ENCODE measurements at regions not wholly inside any gene's neighbourhood (a gene's known extent, or its start where the extent isn't known, plus 50 kb on each side); places are given as distances from the start of the nearest gene placed in this dataset.

GRCh38 chr3:117874904-117875874 is 1159.5 kb downstream of the IGSF11 start:
- DNase-seq, result no peak

- DNase-seq, result no peak
Measured at GRCh38 chr3:117875887-117876286, 1158.8 kb downstream of the IGSF11 start.

GRCh38 chr3:117880638-117881037 is 1154.0 kb downstream of the IGSF11 start:
- DNase-seq, result no peak

GRCh38 chr3:117881210-117881609 is 1153.4 kb downstream of the IGSF11 start:
- DNase-seq, result no peak

- no peak for DNase-seq
Measured at GRCh38 chr3:117885011-117885441, 1149.6 kb downstream of the IGSF11 start.

GRCh38 chr3:117886147-117886546 is 1148.5 kb downstream of the IGSF11 start:
- DNase-seq, result no peak

- DNase-seq, result no peak
Measured at GRCh38 chr3:117887031-117887430, 1147.6 kb downstream of the IGSF11 start.

- no peak for DNase-seq
Measured at GRCh38 chr3:117887901-117888300, 1146.7 kb downstream of the IGSF11 start.

- DNase-seq, result no peak
Measured at GRCh38 chr3:117892431-117892841, 1142.2 kb downstream of the IGSF11 start.

- DNase-seq, result no peak
Measured at GRCh38 chr3:117893001-117893400, 1141.6 kb downstream of the IGSF11 start.

- DNase-seq, result no peak
Measured at GRCh38 chr3:117893638-117894037, 1141.0 kb downstream of the IGSF11 start.

- DNase-seq, result no peak
Measured at GRCh38 chr3:117898722-117899522, 1135.7 kb downstream of the IGSF11 start.

GRCh38 chr3:117903226-117903625 is 1131.4 kb downstream of the IGSF11 start:
- no peak for DNase-seq

GRCh38 chr3:117910820-117911521 is 1123.7 kb downstream of the IGSF11 start:
- DNase-seq, result no peak

- no peak for DNase-seq
Measured at GRCh38 chr3:117912352-117912751, 1122.3 kb downstream of the IGSF11 start.

- no peak for DNase-seq
Measured at GRCh38 chr3:117914540-117915100, 1120.0 kb downstream of the IGSF11 start.

- DNase-seq, result no peak
Measured at GRCh38 chr3:117916839-117917238, 1117.8 kb downstream of the IGSF11 start.

GRCh38 chr3:117919621-117920020 is 1115.0 kb downstream of the IGSF11 start:
- no peak for DNase-seq

- no peak for DNase-seq
Measured at GRCh38 chr3:117920253-117920898, 1114.3 kb downstream of the IGSF11 start.

- DNase-seq, result no peak
Measured at GRCh38 chr3:117921411-117921810, 1113.2 kb downstream of the IGSF11 start.

- DNase-seq, result no peak
Measured at GRCh38 chr3:117922039-117922438, 1112.6 kb downstream of the IGSF11 start.

GRCh38 chr3:117926819-117927218 is 1107.8 kb downstream of the IGSF11 start:
- no peak for DNase-seq
